ELR (cell line): ENCODE measurements at regions not wholly inside any gene's neighbourhood (a gene's known extent, or its start where the extent isn't known, plus 50 kb on each side); places are given as distances from the start of the nearest gene placed in this dataset.
A peak's percentile ranks its signal among the peaks of the same experiment; 100 is the strongest.

ENCODE experiments used
- DNase-seq: peaks from one replicate; pipeline ENCODE4 v3.0.0-alpha.2; 2015; ENCODE audit warnings: low read depth

DNA sequence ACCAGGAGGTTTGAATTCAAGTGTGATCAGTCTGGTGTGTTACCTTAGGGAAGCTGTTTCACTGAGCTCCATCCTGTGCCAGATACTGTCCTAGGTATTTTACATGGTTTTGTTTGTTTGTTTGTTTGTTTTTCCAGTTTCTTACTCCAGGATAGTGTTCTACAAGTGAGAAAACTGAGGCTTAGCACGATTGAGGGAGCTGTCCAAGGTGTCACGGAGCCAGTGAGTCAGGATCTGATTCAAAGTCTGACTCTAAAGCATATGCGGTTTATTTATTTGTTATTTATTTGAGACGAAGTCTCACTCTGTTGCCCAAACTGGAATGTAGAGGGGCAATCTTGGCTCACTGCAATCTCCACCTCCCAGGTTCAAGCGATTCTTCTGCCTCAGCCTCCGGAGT lies 79.7 kb upstream of the GNG2 start:
- DNase-seq, result peak; percentile 70

DNA sequence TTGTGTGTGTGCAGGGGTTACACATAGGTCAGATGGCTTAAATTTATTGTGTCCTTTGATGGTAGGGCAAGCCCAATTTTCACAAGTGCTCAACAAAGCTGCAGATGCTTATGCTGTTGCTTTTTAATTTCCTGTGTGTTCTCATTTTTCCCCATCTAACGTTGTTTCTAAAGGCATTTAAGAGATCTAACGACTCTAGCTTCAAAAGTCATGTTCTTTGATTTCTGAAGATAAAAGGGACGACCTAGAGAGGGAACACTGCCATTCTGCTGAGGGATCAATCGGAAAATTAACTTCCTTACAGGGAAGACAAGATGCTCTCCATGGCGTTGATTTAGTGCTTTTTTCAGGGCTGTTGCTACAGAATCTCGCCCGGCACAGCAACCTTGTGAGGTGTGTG lies 79.0 kb upstream of the GNG2 start:
- DNase-seq, result no peak

DNA sequence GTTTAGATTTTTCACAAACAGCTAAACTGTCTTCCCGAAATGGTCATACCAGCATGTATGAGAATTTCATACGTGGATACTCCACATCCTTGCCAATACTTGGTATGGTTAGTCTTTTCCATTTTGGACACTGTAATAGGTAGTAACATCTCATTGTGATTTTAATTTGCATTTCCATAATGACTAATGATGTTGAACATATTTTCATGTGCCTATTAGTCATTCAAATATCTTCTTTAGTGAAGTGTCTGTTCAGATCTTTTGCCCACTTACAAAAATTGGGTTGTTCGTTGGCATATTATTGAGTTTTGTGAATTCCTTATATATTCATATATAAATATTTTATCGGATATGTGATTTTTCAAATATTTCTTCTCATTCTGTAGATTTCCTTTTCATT lies 78.0 kb upstream of the GNG2 start:
- peak; percentile 11 for DNase-seq

DNA sequence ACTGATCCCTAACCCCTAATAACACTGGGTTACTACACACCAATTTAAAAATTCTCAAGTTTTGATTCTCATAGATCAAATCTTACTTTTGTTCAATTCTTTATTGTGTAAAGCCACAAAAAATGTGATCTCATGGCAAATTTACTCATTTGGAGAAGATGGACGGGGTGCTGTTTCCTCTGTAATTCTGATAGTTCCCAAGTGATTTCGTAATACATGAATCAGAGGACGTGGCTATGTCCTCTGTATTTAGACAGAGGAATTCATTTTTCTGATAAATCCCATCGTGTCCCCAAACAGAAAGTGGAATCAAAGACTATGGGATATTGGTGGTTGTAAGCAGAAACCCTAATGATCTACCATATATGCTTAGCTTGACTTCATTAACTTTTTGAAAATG lies 76.6 kb upstream of the GNG2 start:
- DNase-seq, result peak; percentile 61

DNA sequence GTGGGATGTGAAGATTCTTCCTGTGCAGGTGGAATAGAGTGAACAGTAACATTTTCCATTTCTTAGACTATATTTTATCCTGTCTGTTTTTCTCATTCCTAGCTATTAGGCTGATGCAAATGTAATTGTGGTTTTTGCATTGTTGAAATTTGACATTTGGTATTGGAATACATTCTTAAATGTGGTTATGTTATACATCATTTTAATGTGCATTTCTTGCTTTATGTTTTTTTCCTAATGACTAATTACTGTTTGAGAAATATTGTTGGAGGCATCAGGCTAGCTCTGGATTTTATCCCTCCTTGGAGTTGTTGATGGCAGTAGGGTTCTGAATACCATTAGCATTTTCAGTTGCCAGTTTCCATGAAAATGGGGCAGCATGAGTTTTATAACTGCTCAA lies 75.9 kb upstream of the GNG2 start:
- DNase-seq, result no peak

DNA sequence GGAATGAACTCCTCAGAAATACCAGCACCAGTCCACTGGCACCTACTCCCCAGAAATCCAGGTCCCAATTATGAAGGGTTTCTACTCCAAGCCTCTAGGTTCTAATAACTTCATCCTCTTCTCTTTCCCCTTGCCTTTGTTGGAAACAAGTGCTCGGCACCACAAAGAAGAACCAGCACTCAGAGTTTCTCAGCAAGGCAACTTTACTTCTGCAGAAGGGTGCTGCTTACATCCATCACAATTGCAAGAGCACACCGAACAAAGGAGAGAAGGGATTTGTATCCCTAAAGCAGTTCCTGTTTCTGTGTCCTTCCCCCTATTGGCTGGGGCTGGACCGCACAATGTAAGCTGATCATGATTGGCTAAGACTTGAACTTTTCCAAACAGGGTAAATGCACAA lies 74.2 kb upstream of the GNG2 start:
- DNase-seq, result no peak

DNA sequence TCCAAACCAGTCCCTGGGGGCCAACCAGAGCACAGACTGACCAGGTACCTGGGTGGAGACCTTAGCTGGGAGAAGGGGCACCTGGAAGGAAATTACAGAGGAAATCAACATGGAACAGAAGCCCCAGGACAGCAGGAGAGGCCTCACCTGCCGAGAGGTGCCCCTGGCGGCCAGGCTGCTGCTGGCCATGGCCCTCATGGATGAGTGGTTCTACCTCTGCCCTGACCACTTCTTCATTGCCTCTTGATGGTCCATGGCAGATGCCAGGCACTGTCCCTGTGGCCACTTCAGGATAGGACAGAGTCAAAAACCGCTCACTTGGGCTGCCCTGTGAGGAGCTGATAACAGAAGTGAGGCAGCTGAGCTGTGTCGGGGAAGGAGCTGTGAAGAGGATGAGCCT lies 73.1 kb upstream of the GNG2 start:
- no peak for DNase-seq

DNA sequence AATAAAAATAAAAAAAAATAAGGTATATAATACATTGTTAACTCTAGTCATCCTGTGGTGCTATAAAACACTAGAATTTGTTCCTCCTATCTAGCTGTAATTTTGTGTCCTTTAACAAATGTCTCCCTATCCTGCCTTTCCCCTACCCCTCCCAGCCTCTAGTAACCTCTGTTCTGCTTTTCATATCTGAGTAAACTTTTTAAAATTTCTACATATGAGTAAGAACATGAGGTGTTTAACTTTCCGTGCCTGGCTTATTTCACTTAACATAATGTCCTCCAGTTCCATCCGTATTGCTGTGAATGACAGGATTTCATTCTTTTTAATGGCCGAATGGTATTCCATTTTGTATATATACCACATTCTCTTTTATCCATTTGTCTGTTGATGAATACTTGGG lies 71.3 kb upstream of the GNG2 start:
- DNase-seq, result no peak

DNA sequence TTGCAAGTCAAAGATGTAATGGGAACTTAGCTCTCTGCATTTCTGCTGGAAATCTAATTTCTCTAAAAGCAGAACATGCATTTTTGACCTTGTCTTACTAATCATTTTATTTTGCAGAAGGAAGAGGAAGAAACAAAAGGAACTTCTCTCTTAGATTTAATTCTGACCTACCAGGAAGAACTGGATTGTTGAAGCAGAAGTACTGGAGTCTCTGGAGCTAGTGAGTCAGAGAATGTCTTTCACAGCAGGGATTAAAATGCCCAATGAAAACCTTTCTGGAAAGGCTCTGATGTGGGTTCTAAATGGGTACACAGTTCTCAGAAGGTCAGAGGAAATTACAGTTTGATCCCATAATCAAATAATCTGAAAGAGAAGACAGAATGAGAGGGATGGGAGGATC lies 70.8 kb upstream of the GNG2 start:
- no peak for DNase-seq

DNA sequence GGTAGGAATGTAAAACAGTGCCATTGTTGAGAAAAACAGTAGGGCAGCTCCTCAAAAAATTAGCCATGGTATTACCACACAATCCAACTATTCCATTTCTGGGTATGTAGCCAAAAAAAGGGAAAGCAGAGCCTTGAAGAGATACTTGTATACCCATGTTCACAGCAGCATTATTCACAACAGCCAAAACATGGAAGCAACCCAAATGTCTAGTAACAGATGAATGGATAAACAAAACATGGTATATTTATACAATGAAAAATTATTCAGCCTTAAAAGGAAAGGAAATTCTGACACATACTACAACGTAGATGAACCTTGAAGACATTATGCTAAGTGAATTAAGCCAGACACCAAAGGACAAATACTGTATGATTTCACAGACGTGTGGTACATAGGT lies 67.6 kb upstream of the GNG2 start:
- no peak for DNase-seq

DNA sequence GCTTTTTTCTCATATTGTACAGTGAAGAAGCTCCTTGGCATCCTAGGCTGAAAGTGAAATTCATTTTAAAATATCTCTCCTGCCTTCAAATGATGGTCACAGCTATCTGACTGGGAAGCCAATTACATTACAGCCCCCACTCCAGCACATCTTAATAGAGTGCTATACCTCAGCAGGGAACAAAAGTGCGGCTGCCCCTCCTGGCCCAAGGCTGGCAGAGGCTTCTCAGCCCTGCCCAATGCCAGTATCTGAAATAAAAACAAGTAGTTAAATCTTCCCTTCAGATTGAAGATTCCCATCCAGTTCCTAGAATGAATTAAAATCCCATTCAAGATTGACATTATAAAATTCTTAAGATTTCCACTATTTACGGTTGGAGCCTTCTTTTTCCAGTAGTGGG lies 54.9 kb upstream of the GNG2 start:
- peak; percentile 19 for DNase-seq

DNA sequence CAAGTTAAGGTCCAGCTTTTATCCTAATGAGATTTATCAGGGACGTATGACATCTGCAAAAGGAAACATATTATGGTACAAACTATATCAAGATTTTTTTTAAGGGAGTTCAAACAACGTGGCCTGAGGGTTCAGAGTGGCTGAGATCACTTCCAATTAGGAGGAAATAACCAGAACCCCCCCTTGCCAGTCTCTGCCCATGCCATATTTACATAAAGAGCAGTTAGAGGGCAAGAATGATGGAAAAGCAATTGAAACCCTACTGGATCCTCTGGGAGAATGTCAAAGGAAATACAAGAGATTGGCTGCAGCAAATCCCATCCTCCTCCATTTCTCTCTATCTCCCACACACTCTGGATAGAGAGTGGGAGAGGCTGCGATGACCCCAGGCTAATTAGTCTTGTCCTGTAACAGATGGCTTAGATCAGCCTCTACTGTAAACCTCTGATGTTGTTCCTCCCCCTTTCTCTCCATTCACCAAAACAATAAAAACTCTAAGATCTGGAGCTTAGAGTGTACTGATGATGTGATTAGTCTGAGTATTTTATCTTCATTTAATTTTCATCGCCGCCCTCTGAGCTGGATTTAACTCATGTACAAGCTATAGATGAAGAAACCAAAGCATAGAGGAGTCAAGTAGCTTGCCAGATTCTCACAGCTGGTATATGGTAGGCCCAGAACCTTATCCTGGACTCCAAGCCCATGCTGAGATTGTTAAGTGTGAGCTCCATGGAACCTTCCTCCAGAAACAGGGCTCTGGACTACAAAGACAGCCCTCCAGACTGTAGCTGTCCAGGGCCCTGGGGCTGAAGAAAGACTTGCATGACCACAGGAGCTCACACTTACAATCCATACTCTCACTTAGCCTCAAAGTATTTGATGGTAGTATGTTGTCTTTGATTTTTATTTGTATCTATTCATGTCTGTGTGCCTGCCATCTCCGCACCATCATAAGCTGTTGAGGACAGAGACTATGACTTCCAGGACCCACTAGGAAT lies 54.1 kb upstream of the GNG2 start:
- DNase-seq, result no peak

DNA sequence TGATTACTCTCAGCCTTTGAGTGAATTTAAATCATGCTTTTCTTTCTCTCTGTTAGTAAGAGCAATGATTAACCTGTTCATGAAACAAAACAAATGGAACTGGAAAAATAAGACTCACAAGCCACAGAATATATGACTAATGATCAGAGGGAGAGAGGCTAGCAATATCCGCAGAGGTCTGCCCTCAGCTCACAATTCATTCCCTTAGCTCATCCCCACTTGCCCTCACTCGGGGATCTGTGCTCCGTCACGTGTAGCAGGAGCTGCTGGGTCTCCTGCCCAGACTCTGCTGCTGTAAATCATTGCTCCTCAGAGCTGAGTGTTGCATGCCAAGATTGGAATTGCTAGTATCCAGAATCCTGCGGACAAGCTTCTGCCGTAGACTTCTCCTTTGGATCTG lies 53.1 kb upstream of the GNG2 start:
- DNase-seq, result peak; percentile 15
